ENCODE measurements at regions not wholly inside any gene's neighbourhood (a gene's known extent, or its start where the extent isn't known, plus 50 kb on each side); places are given as distances from the start of the nearest gene placed in this dataset.

GRCh38 chrX:6941041-6941440 is 206.5 kb upstream of the STS start:
- TF ChIP-seq POLR2A (IDR thresholded peaks at IDR 0.05; ENCODE audit: low read length), result no peak
- no peak for TF ChIP-seq GATA1 (IDR thresholded peaks at IDR 0.05; ENCODE audit: low read depth, low read length)
